ENCODE measurements at regions not wholly inside any gene's neighbourhood (a gene's known extent, or its start where the extent isn't known, plus 50 kb on each side); places are given as distances from the start of the nearest gene placed in this dataset.

GRCh38 chr18:10226971-10227370, 227.5 kb upstream of the APCDD1 start:
- TF ChIP-seq, protein P1, sequence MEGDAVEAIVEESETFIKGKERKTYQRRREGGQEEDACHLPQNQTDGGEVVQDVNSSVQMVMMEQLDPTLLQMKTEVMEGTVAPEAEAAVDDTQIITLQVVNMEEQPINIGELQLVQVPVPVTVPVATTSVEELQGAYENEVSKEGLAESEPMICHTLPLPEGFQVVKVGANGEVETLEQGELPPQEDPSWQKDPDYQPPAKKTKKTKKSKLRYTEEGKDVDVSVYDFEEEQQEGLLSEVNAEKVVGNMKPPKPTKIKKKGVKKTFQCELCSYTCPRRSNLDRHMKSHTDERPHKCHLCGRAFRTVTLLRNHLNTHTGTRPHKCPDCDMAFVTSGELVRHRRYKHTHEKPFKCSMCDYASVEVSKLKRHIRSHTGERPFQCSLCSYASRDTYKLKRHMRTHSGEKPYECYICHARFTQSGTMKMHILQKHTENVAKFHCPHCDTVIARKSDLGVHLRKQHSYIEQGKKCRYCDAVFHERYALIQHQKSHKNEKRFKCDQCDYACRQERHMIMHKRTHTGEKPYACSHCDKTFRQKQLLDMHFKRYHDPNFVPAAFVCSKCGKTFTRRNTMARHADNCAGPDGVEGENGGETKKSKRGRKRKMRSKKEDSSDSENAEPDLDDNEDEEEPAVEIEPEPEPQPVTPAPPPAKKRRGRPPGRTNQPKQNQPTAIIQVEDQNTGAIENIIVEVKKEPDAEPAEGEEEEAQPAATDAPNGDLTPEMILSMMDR (conservative IDR thresholded peaks at IDR 0.05) = no peak
- no peak for TF ChIP-seq EZH2 (IDR thresholded peaks at IDR 0.05; ENCODE audit: low read depth)
